Left renal cortex interstitium (tissue), 4 donors: ENCODE measurements at regions not wholly inside any gene's neighbourhood (a gene's known extent, or its start where the extent isn't known, plus 50 kb on each side); places are given as distances from the start of the nearest gene placed in this dataset.

Experiments used
- DNase-seq, 4 donors: peaks; one replicate each; pipeline ENCODE4 v3.0.0-alpha.2; 2013; ENCODE audit warnings: low read depth in 4 of 4, low spot score in 2 of 4, missing footprints in 1 of 4

GRCh38 chr4:156255230-156256007 is 301.8 kb upstream of the CTSO start:
- no peak for DNase-seq

- DNase-seq, result no peak
Observed at GRCh38 chr4:156252358-156252921, 298.8 kb upstream of the CTSO start.

- DNase-seq, result no peak
Observed at GRCh38 chr4:156251373-156252065, 297.9 kb upstream of the CTSO start.

- no peak for DNase-seq
Observed at GRCh38 chr4:156248917-156249316, 295.3 kb upstream of the CTSO start.

GRCh38 chr4:156247470-156247869 is 293.8 kb upstream of the CTSO start:
- DNase-seq, result no peak

GRCh38 chr4:156243015-156243414 is 289.3 kb upstream of the CTSO start:
- DNase-seq, result no peak

GRCh38 chr4:156242390-156242789 is 288.7 kb upstream of the CTSO start:
- DNase-seq, result no peak

- DNase-seq, result no peak
Observed at GRCh38 chr4:156241896-156242295, 288.2 kb upstream of the CTSO start.

GRCh38 chr4:156238171-156238570 is 284.5 kb upstream of the CTSO start:
- DNase-seq, result no peak

GRCh38 chr4:156237231-156237630 is 283.6 kb upstream of the CTSO start:
- DNase-seq, result no peak

GRCh38 chr4:156230176-156230575 is 276.5 kb upstream of the CTSO start:
- DNase-seq, result no peak

- no peak for DNase-seq
Observed at GRCh38 chr4:156228676-156229075, 275.0 kb upstream of the CTSO start.

- DNase-seq, result no peak
Observed at GRCh38 chr4:156227321-156227720, 273.7 kb upstream of the CTSO start.

GRCh38 chr4:156223985-156224384 is 270.3 kb upstream of the CTSO start:
- DNase-seq, result no peak

- no peak for DNase-seq
Observed at GRCh38 chr4:156217236-156217635, 263.6 kb upstream of the CTSO start.

GRCh38 chr4:156201050-156201449 is 247.4 kb upstream of the CTSO start:
- DNase-seq, result no peak

- no peak for DNase-seq
Observed at GRCh38 chr4:156198511-156198910, 244.8 kb upstream of the CTSO start.

- no peak for DNase-seq
Observed at GRCh38 chr4:156197216-156197615, 243.6 kb upstream of the CTSO start.

GRCh38 chr4:156196722-156197121 is 243.1 kb upstream of the CTSO start:
- no peak for DNase-seq

- no peak for DNase-seq
Observed at GRCh38 chr4:156195914-156196313, 242.2 kb upstream of the CTSO start.

GRCh38 chr4:156194896-156195295 is 241.2 kb upstream of the CTSO start:
- no peak for DNase-seq

GRCh38 chr4:156193800-156194199 is 240.1 kb upstream of the CTSO start:
- no peak for DNase-seq
